Uterus (tissue), 2 donors: ENCODE measurements at regions not wholly inside any gene's neighbourhood (a gene's known extent, or its start where the extent isn't known, plus 50 kb on each side); places are given as distances from the start of the nearest gene placed in this dataset.

Experiments
- CTCF ChIP-seq, 4 experiments: fragments of 200-600 bp in 2 of 4; fragments of 450-650 bp in 2 of 4; sonication (generic) in 2 of 4; IDR thresholded peaks; one replicate each; pipeline ENCODE4 v1.5.1; 2016 to 2019; ENCODE audit warnings: antibody characterized with exemption in 4 of 4, mild to moderate bottlenecking in 2 of 4, moderate library complexity in 1 of 4
- POLR2A ChIP-seq, 2 donors: fragments of 450-650 bp; IDR thresholded peaks; one replicate each; pipeline ENCODE4 v1.6.1; 2016; ENCODE audit warnings: antibody characterized with exemption in 2 of 2, mild to moderate bottlenecking in 1 of 2, moderate library complexity in 1 of 2

DNA sequence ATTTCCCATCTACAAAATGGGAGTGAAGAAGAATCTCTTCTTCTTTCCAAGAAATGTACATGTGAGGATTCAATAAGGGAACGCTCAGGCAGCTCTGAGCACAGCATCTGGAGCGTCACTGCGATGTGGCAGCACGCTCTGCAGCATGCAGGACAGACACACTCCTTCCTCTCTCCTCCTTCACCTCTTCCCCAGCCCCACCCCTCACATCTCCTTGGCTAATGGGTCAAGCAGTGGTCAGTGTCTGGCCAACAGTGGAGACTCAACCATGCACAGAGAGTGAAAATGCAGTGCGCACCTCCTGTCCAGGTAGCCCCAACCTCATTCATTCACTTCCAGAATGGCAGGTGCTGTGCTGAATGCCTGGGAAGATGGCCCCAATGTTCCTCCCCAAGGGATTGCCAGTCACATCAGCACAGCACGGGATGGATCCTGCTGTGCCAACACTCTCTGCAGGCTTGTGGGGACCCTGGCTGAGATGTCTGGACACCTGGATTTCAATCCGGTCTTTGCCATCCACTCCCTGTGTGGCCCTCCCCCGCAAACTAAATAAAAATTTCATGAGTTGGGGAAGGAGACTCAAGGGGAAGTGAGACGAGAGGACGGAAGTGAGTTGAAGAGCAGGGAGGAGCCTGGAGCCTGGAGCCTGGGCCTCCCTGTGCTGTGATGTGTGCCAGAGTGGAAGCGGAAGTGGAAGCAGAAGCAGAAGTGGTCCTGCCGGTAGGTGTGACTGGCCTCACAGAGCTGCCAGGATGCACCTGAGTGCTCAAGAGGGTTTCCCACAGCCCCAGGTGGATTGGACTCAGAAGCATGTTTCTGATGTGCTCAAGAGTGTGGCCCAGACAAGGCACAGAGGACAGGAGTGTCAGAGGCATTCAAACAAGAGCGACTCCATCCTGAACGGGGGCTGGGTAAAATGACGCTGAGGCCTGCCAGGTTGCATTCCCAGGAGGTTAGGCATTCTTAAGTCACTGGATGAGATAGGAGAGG is 163.9 kb downstream of the SMAD6 start:
- TF ChIP-seq POLR2A (IDR thresholded peaks at IDR 0.05) (no peak), CTCF (IDR thresholded peaks at IDR 0.05) (no peak)
